SKM-1 treated with dmso at 0.1 percent for 144 hours (cell line): ENCODE measurements at regions not wholly inside any gene's neighbourhood (a gene's known extent, or its start where the extent isn't known, plus 50 kb on each side); places are given as distances from the start of the nearest gene placed in this dataset.

ENCODE experiments used
- DNase-seq: peaks from one replicate; lab custom pipeline; 2025; ENCODE audit not compliant: unreplicated experiment; lab: John Stamatoyannopoulos, UW

GRCh38 chr5:92581690-92582089 lies 999.3 kb downstream of the NR2F1-AS1 start:
- no peak for DNase-seq

- DNase-seq = no peak
These were observed 999.8 kb downstream of the NR2F1-AS1 start for GRCh38 chr5:92581249-92581648.

GRCh38 chr5:92580814-92581213 lies 1000.2 kb downstream of the NR2F1-AS1 start:
- DNase-seq = no peak

- DNase-seq = no peak
These were observed 1007.0 kb downstream of the NR2F1-AS1 start for GRCh38 chr5:92574023-92574422.

GRCh38 chr5:92568522-92568921 lies 1012.5 kb downstream of the NR2F1-AS1 start:
- DNase-seq = no peak

GRCh38 chr5:92567831-92568450 lies 1013.1 kb downstream of the NR2F1-AS1 start:
- DNase-seq = no peak

- no peak for DNase-seq
These were observed 1014.8 kb downstream of the NR2F1-AS1 start for GRCh38 chr5:92566113-92566786.

GRCh38 chr5:92565673-92566072 lies 1015.3 kb downstream of the NR2F1-AS1 start:
- no peak for DNase-seq

GRCh38 chr5:92562065-92562464 lies 1019.0 kb downstream of the NR2F1-AS1 start:
- DNase-seq = no peak

- DNase-seq = no peak
These were observed 1019.5 kb downstream of the NR2F1-AS1 start for GRCh38 chr5:92561411-92561959.

GRCh38 chr5:92560698-92561401 lies 1020.2 kb downstream of the NR2F1-AS1 start:
- no peak for DNase-seq

- DNase-seq = no peak
These were observed 1021.2 kb downstream of the NR2F1-AS1 start for GRCh38 chr5:92559781-92560180.

- DNase-seq = no peak
These were observed 1021.7 kb downstream of the NR2F1-AS1 start for GRCh38 chr5:92559331-92559730.

GRCh38 chr5:92556747-92557146 lies 1024.3 kb downstream of the NR2F1-AS1 start:
- DNase-seq = no peak

- DNase-seq = no peak
These were observed 1026.5 kb downstream of the NR2F1-AS1 start for GRCh38 chr5:92554447-92555085.

- DNase-seq = no peak
These were observed 1027.7 kb downstream of the NR2F1-AS1 start for GRCh38 chr5:92553326-92553725.

- peak; percentile 9 for DNase-seq
These were observed 1028.5 kb downstream of the NR2F1-AS1 start for GRCh38 chr5:92552206-92553160.

- no peak for DNase-seq
These were observed 1032.7 kb downstream of the NR2F1-AS1 start for GRCh38 chr5:92548346-92548745.

GRCh38 chr5:92544596-92544995 lies 1036.4 kb downstream of the NR2F1-AS1 start:
- DNase-seq = no peak

GRCh38 chr5:92544036-92544435 lies 1037.0 kb downstream of the NR2F1-AS1 start:
- no peak for DNase-seq
